ENCODE measurements at regions not wholly inside any gene's neighbourhood (a gene's known extent, or its start where the extent isn't known, plus 50 kb on each side); places are given as distances from the start of the nearest gene placed in this dataset.
"Not testable (repeated sequence)": the region's sequence is repeated elsewhere in the genome, so short reads cannot be mapped to it uniquely, and the experiment has no call there.

DNA sequence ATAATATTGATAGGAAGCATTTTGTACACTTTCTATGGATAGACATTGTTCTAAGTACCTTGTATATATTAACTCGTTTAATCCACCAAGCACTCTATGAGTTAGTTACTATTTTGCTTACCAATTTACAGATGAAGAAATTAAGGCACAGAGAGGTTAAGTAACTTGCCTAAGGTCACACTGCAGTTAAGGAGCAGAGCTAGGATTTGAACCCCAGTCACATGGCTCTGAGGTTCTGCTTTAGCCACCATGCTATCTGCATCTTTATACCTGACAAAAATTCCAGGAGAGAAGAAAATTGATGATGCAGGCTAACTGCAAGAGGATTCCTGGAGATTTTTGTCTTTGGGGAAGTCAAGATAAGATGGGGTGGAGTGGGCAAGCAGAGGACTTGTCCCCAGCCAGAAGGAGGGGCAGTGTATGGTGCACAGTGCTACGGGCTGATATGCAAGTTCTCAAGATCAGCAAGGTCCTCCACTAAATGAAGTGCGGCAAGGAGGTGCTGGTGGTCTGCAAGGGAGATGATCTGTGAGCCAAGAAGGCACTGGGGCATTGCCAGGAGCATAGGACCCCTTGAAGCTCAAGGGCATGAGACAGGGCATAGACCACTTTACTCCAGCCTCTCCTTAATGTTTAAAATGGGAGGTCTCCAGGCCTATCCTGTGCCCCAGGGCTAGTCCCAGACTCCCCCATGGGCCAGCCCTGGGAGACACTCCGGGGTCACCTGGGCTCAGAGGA is 430.6 kb downstream of the RPS24 start:
- DNase-seq = no peak

GRCh38 chr10:78464856-78465267 is 431.2 kb downstream of the RPS24 start:
- no peak for DNase-seq

DNA sequence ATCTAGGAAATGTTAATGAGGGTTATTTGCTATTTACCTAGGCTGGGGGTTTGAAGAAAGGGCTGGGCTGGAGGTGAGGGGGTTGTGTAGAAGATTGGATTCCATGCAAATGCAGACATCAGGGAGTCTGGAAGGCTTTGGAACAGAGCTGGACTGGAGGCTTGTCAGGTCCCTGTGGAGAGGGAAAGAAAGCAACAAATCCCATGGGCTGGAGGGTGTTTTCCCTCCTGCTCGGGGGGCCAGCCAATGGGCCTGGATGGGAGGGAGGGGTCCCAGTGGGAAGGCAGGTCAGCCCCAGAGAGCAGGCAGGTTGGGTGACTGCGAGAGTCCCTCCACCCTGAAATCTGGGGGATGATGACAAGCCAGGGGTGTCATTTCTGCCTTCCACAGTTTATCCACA is 431.8 kb downstream of the RPS24 start:
- DNase-seq = no peak

DNA sequence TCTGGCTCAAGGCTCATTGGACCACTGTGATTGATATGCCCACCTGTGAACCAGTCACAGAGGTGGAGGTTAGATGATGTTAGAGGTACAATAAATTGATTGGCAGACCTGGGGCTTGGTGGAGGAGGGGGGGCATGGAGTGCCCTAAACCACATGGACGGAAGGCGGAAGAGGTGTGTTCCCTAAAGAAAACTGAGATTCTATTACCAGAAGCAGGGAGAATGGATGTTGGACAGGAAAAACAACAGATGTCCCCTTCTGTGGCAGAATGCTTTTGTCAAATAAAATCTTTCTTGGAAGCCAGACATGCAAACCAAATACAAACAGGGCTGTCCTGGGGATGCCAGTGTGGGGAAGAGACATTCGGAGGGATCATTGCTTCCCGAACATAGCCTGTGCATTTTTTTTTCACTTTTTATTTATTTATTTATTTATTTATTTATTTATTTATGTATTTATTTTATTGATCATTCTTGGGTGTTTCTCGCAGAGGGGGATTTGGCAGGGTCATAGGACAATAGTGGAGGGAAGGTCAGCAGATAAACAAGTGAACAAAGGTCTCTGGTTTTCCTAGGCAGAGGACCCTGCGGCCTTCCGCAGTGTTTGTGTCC is 433.9 kb downstream of the RPS24 start:
- DNase-seq = no peak

GRCh38 chr10:78468731-78469130 is 435.1 kb downstream of the RPS24 start:
- DNase-seq = not testable (repeated sequence)

DNA sequence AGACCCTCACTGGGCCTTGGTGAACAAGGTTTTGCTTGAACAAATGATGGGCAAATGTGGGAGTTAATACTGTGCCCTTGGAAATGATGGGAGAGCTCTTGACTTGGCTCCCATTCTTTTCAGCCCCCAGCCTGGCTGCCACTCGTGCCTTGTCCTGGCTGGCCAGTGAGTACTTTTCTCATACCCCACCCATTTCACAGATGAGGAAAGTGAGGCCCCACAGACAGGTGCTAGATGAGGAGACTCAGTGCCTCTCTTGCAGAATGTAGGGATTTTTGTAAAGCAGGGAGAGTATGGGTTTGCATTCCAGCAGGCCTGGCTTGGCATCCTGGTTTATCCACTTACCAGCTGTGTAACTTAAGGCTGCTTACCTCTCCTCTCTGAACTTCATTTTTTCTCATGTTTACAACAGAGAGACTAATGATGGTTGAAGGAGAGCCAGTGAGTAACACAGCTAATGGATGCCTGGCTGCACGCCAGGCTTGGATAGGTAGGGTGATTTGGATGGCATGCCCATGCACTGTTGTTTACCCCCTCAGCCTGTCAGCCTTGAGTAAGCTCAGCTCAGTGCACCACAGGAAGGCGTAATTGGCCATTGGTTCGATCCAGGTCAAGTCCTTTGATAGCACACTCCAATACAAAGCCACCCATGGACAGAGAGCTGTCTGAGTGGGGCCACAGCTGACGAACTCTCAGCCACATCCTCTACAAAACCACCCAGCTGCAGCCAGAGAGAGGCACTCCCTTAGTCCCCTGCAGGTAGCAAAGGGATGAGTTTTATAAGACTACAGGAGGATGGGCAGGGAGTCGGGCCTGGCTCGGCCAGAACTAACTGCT is 436.8 kb downstream of the RPS24 start:
- DNase-seq = no peak

- no peak for DNase-seq
Observed at GRCh38 chr10:78471326-78471722, 437.7 kb downstream of the RPS24 start.

DNA sequence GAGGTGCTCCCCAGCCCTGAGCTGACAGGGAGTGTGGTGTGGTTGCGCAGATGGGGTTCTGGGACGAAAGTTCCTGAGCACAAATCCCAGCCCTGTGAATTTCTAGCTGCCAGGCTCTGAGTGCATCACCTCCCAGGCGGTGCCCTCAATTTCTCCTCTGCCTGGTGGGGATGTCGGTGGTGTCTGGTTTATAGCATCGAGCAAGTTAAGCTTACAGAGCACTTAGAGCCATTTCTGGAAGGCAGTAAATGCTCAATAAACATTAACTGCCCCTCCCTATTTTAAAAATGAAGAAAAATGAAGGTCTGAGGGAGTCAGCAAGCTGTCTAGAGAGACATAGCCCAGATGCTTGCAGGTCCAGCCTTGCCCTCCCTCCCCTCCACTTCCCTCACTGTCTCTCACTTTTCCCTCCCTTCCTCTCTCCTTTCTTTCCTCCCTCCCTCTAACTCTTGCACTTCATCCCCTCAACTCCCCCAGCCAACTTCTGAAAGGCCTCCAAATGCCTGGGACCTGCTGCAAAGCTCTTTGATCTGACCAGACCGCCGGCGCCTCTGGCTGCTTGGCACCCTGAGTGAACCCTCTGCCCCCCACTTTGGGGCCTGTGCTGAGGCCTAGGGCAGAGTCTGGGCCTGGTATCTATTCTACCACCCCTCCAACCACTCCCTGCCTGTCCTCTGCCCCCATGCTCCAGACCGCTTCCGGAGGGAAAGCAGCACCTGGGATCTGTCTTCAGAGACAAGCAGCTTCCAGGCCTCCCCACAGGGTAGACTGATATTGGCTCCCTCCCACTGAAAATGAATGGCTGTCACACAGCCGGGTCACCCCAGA is 438.3 kb downstream of the RPS24 start:
- no peak for DNase-seq

- no peak for DNase-seq
Observed at GRCh38 chr10:78472551-78472890, 438.9 kb downstream of the RPS24 start.

DNA sequence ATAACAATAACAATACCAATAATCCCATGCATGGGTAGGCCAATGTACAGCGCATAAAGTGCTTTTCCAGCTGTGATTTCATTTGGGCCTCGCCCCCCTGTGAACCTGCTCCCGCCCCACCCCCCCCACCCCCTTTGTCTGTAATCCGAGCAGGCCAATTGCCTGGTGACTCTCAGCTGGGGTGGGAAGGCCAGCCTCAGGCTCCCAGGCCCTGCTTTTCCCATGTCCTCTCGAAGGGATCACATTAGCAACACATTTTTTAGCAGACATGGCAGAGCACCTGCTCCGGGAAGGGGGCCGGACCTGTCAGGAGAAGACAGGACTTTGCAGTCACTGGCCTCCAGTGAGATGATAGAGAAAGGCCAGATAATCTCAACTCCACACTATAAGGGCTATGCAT is 439.3 kb downstream of the RPS24 start:
- DNase-seq = no peak

GRCh38 chr10:78474743-78475142 is 441.1 kb downstream of the RPS24 start:
- DNase-seq = no peak

- DNase-seq = no peak
Observed at GRCh38 chr10:78475437-78475836, 441.8 kb downstream of the RPS24 start.

DNA sequence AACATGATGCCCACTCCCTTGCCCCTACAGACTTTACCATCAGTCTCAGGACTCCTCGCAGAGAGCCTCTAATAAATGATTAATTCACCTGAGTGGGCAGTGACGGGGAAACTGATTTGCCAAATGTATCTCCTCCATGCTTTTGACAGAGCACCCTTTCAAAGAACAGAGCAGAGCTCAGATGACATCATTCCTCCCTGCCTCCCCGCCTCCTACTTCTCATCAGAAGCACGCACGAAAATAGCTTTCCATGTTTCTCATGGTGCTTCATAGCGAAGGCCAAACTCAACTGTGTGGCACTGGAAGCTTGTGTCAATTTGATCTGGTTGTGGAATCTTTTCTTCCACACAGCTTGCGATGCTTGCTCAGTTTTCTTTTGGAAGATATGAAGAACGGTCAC is 442.5 kb downstream of the RPS24 start:
- no peak for DNase-seq

DNA sequence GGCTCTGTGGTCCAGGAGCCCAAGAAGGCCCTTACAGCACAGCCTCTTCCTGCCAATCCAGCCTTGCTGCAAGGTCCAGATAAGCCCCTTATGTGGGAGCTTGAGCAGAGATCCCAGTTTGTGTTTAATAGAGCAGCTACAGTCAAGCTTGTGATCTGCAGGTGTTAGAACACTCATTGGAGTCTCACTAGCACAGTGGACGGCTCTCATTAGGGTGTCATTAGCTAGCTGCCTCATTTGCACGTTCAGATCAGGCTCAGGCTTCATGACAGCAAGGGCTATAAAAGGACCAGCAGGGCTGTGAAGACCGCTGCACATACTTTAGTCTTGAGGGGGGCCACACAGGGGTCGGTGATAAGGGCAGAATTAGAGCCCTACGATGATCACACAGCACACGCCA is 443.2 kb downstream of the RPS24 start:
- no peak for DNase-seq

GRCh38 chr10:78478919-78479318 is 445.3 kb downstream of the RPS24 start:
- DNase-seq = no peak

- DNase-seq = no peak
Observed at GRCh38 chr10:78479467-78479866, 445.8 kb downstream of the RPS24 start.

- DNase-seq = no peak
Observed at GRCh38 chr10:78481842-78482241, 448.2 kb downstream of the RPS24 start.

DNA sequence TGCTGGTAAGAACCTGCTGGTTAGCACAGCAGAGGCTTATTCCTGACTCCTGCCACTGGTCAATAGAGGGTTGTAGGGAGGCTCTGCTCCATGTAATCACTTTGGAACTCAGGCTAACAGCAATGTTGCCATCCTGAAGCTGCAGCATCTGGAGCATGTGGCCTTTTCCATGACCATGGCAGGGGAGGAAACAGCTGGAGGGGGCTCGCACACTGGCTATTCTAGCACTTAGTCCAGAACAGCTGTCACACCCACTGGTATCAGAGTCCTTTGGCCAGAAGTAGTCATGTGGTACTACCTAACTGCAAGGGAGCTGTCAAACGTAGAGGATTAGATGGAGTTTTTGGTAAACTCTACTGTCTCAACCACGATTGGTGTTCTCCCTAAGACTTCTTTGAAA is 450.0 kb downstream of the RPS24 start:
- no peak for DNase-seq

DNA sequence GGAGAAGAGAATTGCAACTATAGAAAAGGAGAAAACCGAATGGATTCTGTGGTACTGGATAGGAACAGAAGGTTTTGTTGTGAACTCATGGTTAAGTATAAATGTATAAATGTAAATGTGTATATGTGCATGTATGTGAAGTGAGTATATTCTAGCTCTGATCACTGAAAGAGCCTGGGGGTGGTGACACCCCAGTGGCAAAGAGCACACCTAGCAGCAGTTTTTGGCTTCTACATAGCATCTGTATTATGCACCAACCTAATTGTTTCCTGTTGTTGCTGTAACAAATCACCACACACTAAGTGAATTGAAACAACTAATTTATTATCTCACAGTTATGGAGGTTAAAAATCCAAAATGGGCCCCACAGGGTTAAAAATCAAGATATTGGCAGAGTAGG is 455.4 kb downstream of the RPS24 start:
- no peak for DNase-seq

DNA sequence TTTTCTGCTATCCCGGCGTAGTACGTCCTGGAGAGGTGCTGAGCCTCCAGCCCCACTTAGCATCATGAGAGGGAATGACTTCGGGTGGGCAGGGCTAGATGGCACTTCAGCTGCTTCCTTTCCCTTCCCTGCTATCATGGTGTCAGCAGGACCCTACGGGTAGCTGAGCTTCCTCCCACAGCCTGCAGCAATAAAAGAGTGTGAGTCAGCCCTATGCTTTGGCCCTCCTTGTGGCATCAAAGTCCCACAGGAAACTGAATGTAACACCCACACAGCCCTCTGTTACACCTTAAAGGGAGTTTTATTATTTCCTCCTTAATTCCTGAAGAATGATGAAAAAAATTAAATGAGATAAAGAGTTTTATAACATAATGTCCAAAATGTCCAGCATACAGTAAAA is 458.1 kb downstream of the RPS24 start:
- DNase-seq = no peak

DNA sequence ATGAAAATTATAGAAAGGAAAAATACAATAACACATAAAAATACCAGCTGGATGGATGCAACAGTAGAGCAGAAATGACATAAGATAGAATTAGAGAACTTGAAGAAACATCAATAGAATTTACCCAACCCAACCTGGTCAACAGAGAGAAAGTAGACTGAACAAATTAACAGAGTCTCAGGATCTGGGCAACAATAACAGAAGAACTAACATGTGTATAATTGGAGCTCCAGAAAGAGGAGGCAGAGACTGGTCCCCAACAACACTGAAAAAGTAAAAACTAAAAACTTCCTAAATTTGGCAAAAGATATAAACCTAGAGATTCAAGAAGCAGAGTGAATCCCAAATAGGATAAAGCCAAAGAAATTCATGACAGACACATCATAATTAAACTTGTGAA is 458.8 kb downstream of the RPS24 start:
- DNase-seq = no peak

GRCh38 chr10:78494179-78494578 is 460.5 kb downstream of the RPS24 start:
- no peak for DNase-seq
